Osteocyte (in vitro differentiated cells): ENCODE measurements at regions not wholly inside any gene's neighbourhood (a gene's known extent, or its start where the extent isn't known, plus 50 kb on each side); places are given as distances from the start of the nearest gene placed in this dataset.

Source experiments
- DNase-seq: peaks from one replicate; pipeline ENCODE4 v3.0.0; 2021; ENCODE audit warnings: mixed read lengths; ENCODE audit not compliant: unreplicated experiment; ENCODE audit errors: extremely low spot score
- H3K27ac Mint-ChIP-seq: one replicate; pipeline ENCODE4 v1.8.0; 2021; ENCODE audit warnings: mild to moderate bottlenecking, mixed read lengths; ENCODE audit not compliant: unreplicated experiment
- H3K27me3 Mint-ChIP-seq: one replicate; pipeline ENCODE4 v1.8.0; 2021; ENCODE audit warnings: mixed read lengths; ENCODE audit not compliant: unreplicated experiment
- H3K36me3 Mint-ChIP-seq: one replicate; pipeline ENCODE4 v1.8.0; 2021; ENCODE audit warnings: mixed read lengths; ENCODE audit not compliant: unreplicated experiment
- H3K4me1 Mint-ChIP-seq: one replicate; pipeline ENCODE4 v1.8.0; 2021; ENCODE audit warnings: mixed read lengths; ENCODE audit not compliant: unreplicated experiment
- H3K4me3 Mint-ChIP-seq: one replicate; pipeline ENCODE4 v1.8.0; 2021; ENCODE audit warnings: mild to moderate bottlenecking, moderate library complexity, mixed read lengths; ENCODE audit not compliant: unreplicated experiment
- H3K9me3 Mint-ChIP-seq: one replicate; pipeline ENCODE4 v1.8.0; 2021; ENCODE audit warnings: mixed read lengths; ENCODE audit not compliant: unreplicated experiment
- TF ChIP-seq, protein P1 (sequence below): fragments of 200-600 bp; sonication (generic); IDR thresholded peaks from 2 replicates; pipeline ENCODE4 v1.5.0; 2021; ENCODE audit warnings: antibody characterized with exemption, mild to moderate bottlenecking, moderate library complexity

DNA sequence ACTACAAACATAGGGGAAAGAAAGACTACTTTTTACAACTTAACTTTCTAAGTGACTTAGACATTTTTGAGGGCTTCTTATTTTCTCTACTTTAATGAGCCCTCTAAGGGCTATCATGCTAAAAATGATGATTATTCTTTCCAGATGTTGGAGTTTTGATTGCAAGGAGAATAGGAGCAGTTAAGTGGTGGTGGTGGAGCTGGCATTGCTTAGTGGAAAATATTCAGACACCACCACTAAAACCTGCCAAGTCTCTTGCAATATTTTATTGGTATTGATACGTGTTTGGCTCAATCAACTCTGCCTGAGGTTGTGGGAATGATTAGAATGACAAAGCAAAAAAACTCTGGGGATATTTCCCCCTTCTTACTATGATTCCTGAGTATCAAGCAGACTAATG is 82.6 kb upstream of the PTGFR start:
- Mint-ChIP-seq H3K9me3 (peaks cover 24% of the 10 kb centered on the region), H3K4me1 (no peaks in the 10 kb centered on the region), H3K4me3 (no peak overlapping the region), H3K27me3 (peaks cover 25% of the 10 kb centered on the region), H3K36me3 (peaks cover 14% of the 10 kb centered on the region), H3K27ac (no peak overlapping the region)
- TF ChIP-seq, protein P1, sequence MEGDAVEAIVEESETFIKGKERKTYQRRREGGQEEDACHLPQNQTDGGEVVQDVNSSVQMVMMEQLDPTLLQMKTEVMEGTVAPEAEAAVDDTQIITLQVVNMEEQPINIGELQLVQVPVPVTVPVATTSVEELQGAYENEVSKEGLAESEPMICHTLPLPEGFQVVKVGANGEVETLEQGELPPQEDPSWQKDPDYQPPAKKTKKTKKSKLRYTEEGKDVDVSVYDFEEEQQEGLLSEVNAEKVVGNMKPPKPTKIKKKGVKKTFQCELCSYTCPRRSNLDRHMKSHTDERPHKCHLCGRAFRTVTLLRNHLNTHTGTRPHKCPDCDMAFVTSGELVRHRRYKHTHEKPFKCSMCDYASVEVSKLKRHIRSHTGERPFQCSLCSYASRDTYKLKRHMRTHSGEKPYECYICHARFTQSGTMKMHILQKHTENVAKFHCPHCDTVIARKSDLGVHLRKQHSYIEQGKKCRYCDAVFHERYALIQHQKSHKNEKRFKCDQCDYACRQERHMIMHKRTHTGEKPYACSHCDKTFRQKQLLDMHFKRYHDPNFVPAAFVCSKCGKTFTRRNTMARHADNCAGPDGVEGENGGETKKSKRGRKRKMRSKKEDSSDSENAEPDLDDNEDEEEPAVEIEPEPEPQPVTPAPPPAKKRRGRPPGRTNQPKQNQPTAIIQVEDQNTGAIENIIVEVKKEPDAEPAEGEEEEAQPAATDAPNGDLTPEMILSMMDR: no peak
- no peak for DNase-seq

DNA sequence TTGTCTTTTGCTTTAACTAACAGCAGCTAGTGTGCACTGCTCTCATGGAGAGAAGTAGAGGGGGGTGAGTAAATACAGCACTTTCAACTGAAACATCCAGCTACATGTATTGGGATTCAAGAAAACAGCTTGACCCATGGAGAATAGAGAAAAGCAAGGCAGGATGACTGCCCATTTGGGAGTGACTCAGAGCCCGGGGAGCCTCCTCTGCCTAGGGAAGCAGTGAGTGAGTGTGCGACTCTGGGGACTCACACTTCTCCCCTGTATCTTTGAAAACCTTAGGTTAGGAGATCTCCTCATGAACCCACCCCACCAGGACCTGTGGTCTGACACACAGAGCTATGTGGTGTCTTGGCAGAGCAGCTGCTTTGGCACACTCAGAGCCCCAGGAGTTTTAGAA is 82.0 kb upstream of the PTGFR start:
- Mint-ChIP-seq H3K4me1 (no peaks in the 10 kb centered on the region), H3K4me3 (no peak overlapping the region), H3K9me3 (peaks cover 24% of the 10 kb centered on the region), H3K36me3 (peaks cover 14% of the 10 kb centered on the region), H3K27me3 (peaks cover 30% of the 10 kb centered on the region), H3K27ac (no peak overlapping the region)
- no peak for DNase-seq
- TF ChIP-seq, protein P1: no peak

DNA sequence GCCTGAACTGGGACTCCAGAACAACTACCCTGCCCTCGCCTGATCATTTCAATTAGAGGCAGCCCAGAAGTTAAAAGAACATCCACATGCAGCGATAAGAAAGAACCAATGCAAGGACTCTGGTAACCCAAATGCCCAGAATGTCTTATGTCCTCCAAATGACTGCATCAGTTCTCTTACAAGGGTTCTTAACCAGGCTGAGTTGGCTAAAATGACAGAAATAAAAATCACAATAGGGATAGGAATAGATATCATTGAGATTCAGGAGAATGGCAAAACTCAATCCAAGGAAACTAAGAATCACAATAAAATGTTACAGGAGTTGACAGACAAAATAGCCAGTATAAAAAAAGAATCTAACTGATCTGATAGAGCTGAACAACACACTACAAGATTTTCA is 80.1 kb upstream of the PTGFR start:
- no peak for DNase-seq
- Mint-ChIP-seq H3K36me3 (peaks cover 14% of the 10 kb centered on the region), H3K9me3 (peaks cover 24% of the 10 kb centered on the region), H3K4me3 (no peak overlapping the region), H3K27ac (no peak overlapping the region), H3K27me3 (peaks cover 28% of the 10 kb centered on the region), H3K4me1 (no peaks in the 10 kb centered on the region)
- TF ChIP-seq, protein P1: no peak

DNA sequence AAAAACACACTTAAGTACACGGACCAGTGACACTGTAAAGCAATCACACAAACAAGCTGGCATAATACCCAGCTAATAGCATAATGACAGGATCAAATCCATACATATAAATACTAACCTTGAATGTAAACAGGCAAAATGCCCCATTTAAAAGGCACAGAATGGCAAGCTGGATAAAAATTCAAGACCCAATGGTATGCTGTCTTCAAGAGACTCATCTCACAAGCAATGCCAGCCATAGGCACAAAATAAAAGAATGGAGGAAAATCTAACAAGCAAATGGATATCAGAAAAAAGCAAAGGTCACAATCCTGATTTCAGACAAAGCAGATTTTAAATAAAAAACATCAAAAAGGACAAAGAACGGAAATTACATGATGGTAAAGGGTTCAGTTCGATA is 79.1 kb upstream of the PTGFR start:
- no peaks in the 10 kb centered on the region for H3K4me1 Mint-ChIP-seq
- H3K27ac Mint-ChIP-seq: no peak overlapping the region
- peaks cover 24% of the 10 kb centered on the region for H3K9me3 Mint-ChIP-seq
- no peak for DNase-seq
- H3K27me3 Mint-ChIP-seq: peaks cover 28% of the 10 kb centered on the region
- peaks cover 14% of the 10 kb centered on the region for H3K36me3 Mint-ChIP-seq
- TF ChIP-seq, protein P1: no peak
- no peak overlapping the region for H3K4me3 Mint-ChIP-seq

DNA sequence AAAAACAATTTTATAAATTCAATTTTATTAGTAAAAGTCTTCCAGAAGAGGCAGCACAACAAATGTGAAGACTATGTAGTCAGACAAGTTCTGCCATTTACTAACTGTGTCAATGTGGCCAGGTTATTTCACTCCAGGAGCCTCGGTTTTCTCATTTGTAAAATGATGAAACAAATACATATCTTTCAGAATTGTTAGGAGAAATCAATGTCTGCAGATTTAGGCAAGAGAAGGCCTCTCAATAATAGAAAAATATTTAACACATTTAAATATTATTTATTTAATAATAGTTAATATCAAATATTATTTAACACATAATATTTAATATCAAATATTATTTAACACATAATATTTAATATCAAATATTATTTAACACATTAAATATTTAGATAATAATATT is 75.6 kb upstream of the PTGFR start:
- Mint-ChIP-seq H3K4me3 (no peak overlapping the region), H3K4me1 (peaks cover 9% of the 10 kb centered on the region), H3K27me3 (peaks cover 43% of the 10 kb centered on the region), H3K9me3 (peaks cover 24% of the 10 kb centered on the region), H3K27ac (no peak overlapping the region), H3K36me3 (peaks cover 14% of the 10 kb centered on the region)
- TF ChIP-seq, protein P1: no peak
- DNase-seq: no peak
